ENCODE measurements at regions not wholly inside any gene's neighbourhood (a gene's known extent, or its start where the extent isn't known, plus 50 kb on each side); places are given as distances from the start of the nearest gene placed in this dataset.

DNA sequence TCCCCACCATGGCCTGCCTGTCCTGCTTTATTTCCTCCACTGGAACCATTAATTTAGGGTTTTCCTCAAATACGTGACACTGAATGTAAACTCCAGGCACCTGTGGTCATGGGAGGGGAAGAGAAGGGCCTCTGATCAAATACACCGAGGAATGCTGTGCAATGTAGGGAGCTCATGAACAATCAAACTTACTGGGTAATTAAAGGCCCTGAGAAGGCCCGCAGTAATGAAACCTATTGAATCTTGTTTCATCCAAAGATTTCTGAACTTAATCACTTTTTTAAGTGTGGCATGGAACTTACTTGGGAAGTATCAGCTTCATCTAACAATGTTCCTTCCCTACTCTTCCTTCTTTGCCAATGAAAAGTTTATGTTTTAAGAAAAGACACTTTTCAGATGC, 299.8 kb downstream of the MIAT start:
- DNase-seq (ENCODE audit: low read depth): no peak
- TF ChIP-seq, protein P1, sequence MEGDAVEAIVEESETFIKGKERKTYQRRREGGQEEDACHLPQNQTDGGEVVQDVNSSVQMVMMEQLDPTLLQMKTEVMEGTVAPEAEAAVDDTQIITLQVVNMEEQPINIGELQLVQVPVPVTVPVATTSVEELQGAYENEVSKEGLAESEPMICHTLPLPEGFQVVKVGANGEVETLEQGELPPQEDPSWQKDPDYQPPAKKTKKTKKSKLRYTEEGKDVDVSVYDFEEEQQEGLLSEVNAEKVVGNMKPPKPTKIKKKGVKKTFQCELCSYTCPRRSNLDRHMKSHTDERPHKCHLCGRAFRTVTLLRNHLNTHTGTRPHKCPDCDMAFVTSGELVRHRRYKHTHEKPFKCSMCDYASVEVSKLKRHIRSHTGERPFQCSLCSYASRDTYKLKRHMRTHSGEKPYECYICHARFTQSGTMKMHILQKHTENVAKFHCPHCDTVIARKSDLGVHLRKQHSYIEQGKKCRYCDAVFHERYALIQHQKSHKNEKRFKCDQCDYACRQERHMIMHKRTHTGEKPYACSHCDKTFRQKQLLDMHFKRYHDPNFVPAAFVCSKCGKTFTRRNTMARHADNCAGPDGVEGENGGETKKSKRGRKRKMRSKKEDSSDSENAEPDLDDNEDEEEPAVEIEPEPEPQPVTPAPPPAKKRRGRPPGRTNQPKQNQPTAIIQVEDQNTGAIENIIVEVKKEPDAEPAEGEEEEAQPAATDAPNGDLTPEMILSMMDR (conservative IDR thresholded peaks at IDR 0.05; ENCODE audit: low read depth, low read length): no peak
- no peak overlapping the region for H3K4me3 ChIP-seq (ENCODE audit: low read length)

DNA sequence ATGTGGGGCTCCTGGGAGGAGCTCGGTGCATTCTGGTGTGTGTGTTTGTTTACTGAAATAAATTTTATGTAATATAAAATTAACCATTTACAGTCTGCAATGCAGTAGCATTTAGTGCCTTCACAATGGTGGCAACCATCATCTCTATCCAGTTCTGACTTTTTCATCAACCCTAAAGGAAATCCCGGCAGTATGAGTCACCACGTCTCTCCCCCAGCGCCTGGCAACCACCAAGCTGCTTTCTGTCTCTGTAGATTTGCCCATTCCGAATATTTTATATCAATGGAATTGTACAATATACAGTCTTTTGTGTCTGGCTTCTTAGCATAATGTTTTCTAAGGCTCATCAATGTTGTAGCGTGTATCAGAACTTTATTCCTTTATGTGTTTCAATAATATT, 300.5 kb downstream of the MIAT start:
- no peak overlapping the region for H3K4me3 ChIP-seq (ENCODE audit: low read length)
- no peak for DNase-seq (ENCODE audit: low read depth)
- TF ChIP-seq, protein P1 (conservative IDR thresholded peaks at IDR 0.05; ENCODE audit: low read depth, low read length): no peak

DNA sequence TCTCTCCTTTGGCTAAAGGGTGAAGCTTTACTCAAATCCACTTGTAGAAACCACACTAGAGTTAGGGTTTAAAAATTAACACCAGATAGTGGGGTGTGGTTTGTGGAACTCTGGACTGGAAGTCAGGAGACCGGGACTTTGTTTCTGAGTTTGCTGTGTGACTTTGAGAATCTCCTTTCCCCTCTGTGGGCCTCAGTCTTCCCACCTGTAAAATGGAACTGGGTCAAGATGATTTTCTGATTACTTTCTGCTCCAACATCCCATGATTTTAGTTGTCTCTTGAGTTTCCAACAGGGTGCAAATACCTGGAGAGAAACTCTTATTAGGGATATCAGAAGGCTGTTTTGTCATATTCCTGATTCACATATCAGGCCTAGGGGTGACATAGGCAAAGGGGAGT, 301.0 kb downstream of the MIAT start:
- no peak overlapping the region for H3K4me3 ChIP-seq (ENCODE audit: low read length)
- no peak for DNase-seq (ENCODE audit: low read depth)
- TF ChIP-seq, protein P1 (conservative IDR thresholded peaks at IDR 0.05; ENCODE audit: low read depth, low read length): no peak

DNA sequence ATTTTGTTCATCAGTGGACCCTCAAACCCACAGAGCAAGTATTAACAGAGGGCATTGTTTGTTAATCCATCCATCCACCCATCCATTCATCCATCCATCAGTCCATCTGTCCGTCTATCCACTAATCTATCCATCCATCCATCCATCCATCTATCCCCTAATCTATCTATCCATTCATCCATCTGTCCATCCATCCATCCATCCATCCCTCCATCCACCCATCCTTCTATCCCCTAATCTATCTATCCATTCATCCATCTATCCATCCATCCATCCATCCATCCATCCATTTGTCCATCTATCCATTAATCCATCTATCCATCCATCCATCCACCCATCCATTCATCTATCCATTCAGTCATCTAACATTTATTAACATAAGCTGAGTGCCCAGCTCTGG, 307.3 kb downstream of the MIAT start:
- TF ChIP-seq, protein P1 (conservative IDR thresholded peaks at IDR 0.05; ENCODE audit: low read depth, low read length): no peak
- H3K4me3 ChIP-seq (ENCODE audit: low read length): no peak overlapping the region
- DNase-seq (ENCODE audit: low read depth): no peak

DNA sequence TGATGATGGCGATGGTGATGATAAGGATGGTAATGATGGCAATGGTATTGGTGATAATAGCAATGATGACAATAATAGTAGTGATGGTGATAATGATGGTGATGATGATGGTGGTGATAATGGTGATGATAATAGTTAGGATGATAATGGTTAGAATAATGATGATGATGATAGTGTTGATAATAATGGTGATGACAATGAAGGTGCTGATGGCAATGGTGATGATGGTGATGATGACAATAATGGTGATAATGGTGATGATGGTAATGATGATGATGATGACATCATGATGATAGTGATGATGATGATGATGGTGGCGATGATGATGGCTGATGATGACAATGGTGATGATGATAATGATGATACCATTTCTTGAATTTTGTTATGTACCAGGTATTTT, 309.9 kb downstream of the MIAT start:
- no peak for DNase-seq (ENCODE audit: low read depth)
- no peak overlapping the region for H3K4me3 ChIP-seq (ENCODE audit: low read length)
- TF ChIP-seq, protein P1 (conservative IDR thresholded peaks at IDR 0.05; ENCODE audit: low read depth, low read length): no peak

DNA sequence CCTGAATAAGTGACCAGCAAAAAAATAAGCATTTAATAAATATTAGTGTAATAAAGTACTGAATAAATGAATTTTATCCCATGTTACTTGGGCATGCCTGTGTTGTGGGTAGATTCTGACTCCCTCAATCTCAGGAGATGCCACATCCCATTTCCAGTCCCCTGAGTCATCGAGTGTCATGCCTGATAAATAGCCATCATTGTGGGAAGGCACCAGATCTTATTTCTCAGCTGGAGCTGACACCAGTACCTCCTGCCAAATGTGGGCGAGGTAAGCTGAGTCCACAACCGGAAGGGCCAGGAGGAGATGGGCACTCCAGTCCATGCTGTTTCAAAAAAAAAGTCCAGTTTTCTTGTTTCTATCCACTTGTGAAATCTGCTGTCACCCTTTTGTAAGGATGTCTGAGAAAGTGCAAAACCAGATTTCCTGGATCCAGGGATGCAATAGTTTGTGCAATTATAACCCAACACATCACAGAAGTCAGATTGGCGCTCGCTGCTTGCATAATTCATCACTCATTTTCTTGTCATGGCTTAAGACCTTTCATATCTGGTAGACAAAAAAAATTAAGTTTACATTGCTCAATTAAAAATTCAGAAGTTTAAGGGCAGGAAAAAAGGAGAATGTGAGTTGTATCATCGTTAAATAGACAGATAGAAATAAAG, 311.6 kb downstream of the MIAT start:
- H3K4me3 ChIP-seq (ENCODE audit: low read length): no peak overlapping the region
- TF ChIP-seq, protein P1 (conservative IDR thresholded peaks at IDR 0.05; ENCODE audit: low read depth, low read length): no peak
- DNase-seq (ENCODE audit: low read depth): no peak

DNA sequence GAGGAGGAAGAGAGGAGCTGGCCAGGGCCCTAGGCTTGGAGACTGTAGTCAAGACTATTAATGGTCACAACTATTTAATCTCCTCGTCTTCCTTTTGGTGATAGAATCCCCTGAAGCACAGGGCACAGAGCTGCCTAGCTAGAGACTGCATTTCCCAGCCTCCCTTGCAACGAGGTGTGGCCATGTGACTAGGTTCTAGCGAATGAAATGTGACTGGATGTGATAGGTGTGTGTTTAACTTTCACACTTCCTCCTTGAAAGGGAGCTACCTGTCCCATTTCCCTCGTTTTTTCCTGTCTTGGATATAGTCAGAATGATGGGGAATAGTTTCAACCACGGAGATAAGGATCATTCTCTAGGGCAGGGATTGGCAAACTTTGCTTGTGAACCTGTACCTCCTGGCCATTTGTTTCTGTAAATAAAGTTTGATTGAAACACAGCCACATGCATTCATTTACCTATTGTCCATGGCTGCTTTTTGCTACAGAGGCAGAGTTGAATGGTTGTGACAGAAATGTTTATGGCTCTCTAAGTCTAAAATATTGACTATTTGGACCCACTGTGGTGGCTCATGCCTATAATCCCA, 313.5 kb downstream of the MIAT start:
- H3K4me3 ChIP-seq (ENCODE audit: low read length): no peak overlapping the region
- TF ChIP-seq, protein P1 (conservative IDR thresholded peaks at IDR 0.05; ENCODE audit: low read depth, low read length): no peak
- DNase-seq (ENCODE audit: low read depth): no peak
